ENCODE measurements at regions not wholly inside any gene's neighbourhood (a gene's known extent, or its start where the extent isn't known, plus 50 kb on each side); places are given as distances from the start of the nearest gene placed in this dataset.

- DNase-seq (ENCODE audit: low read depth), result no peak
- in situ Hi-C loops (cut with HindIII; ENCODE audit: low sequenced_read_pairs), result no loop called here
- H3K4me3 ChIP-seq (ENCODE audit: low read depth, low read length), result no peak overlapping the region
- TF ChIP-seq CTCF (IDR thresholded peaks at IDR 0.05; ENCODE audit: low read depth, low read length, missing control alignments), result no peak
Measured at GRCh38 chr11:95693298-95693697, 96.3 kb downstream of the FAM76B start.

- no peak for TF ChIP-seq CTCF (IDR thresholded peaks at IDR 0.05; ENCODE audit: low read depth, low read length, missing control alignments)
- in situ Hi-C loops (cut with HindIII; ENCODE audit: low sequenced_read_pairs), result no loop called here
- no peak overlapping the region for H3K4me3 ChIP-seq (ENCODE audit: low read depth, low read length)
- no peak for DNase-seq (ENCODE audit: low read depth)
Measured at GRCh38 chr11:95692526-95693260, 96.9 kb downstream of the FAM76B start.

GRCh38 chr11:95690100-95690499 is 99.5 kb downstream of the FAM76B start:
- no peak overlapping the region for H3K4me3 ChIP-seq (ENCODE audit: low read depth, low read length)
- DNase-seq (ENCODE audit: low read depth), result no peak
- no peak for TF ChIP-seq CTCF (IDR thresholded peaks at IDR 0.05; ENCODE audit: low read depth, low read length, missing control alignments)
- in situ Hi-C loops (cut with HindIII; ENCODE audit: low sequenced_read_pairs), result no loop called here

GRCh38 chr11:95688501-95689222 is 100.9 kb downstream of the FAM76B start:
- TF ChIP-seq CTCF (IDR thresholded peaks at IDR 0.05; ENCODE audit: low read depth, low read length, missing control alignments), result no peak
- in situ Hi-C loops (cut with HindIII; ENCODE audit: low sequenced_read_pairs), result no loop called here
- H3K4me3 ChIP-seq (ENCODE audit: low read depth, low read length), result no peak overlapping the region
- DNase-seq (ENCODE audit: low read depth), result no peak

GRCh38 chr11:95688015-95688414 is 101.6 kb downstream of the FAM76B start:
- TF ChIP-seq CTCF (IDR thresholded peaks at IDR 0.05; ENCODE audit: low read depth, low read length, missing control alignments), result no peak
- no peak overlapping the region for H3K4me3 ChIP-seq (ENCODE audit: low read depth, low read length)
- in situ Hi-C loops (cut with HindIII; ENCODE audit: low sequenced_read_pairs), result no loop called here
- DNase-seq (ENCODE audit: low read depth), result no peak

- TF ChIP-seq CTCF (IDR thresholded peaks at IDR 0.05; ENCODE audit: low read depth, low read length, missing control alignments), result no peak
- in situ Hi-C loops (cut with HindIII; ENCODE audit: low sequenced_read_pairs), result no loop called here
- DNase-seq (ENCODE audit: low read depth), result no peak
- H3K4me3 ChIP-seq (ENCODE audit: low read depth, low read length), result no peak overlapping the region
Measured at GRCh38 chr11:95686265-95686664, 103.3 kb downstream of the FAM76B start.
